GM18520 (cell line): ENCODE measurements at regions not wholly inside any gene's neighbourhood (a gene's known extent, or its start where the extent isn't known, plus 50 kb on each side); places are given as distances from the start of the nearest gene placed in this dataset.
"Not testable (repeated sequence)": the region's sequence is repeated elsewhere in the genome, so short reads cannot be mapped to it uniquely, and the experiment has no call there.

Experiments used
- ATAC-seq: cut with Tn5 transposase; IDR thresholded peaks from one replicate; pipeline ENCODE4 v1.9.1; 2021; ENCODE audit not compliant: unreplicated experiment

DNA sequence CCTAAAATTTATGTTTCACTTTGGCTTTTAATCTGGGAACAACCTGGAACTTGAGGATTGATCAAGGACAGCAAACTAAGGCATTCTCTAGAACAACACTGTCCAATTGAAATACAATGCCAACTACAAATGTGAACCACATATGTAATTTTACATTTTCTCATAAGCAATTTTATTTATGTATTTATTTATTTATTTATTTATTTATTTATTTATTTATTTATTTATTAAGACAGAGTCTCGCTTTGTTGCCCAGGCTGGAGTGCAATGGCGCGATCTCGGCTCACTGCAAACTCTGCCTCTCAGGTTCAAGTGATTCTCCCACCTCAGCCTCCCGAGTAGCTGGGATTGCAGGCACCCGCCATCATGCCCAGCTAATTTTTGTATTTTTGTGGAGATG, 448.7 kb downstream of the BUD13 start:
- not testable (repeated sequence) for ATAC-seq

GRCh38 chr11:116317212-116317611, 455.6 kb downstream of the BUD13 start:
- ATAC-seq = no peak

- no peak for ATAC-seq
Observed at GRCh38 chr11:116314006-116314405, 458.8 kb downstream of the BUD13 start.

DNA sequence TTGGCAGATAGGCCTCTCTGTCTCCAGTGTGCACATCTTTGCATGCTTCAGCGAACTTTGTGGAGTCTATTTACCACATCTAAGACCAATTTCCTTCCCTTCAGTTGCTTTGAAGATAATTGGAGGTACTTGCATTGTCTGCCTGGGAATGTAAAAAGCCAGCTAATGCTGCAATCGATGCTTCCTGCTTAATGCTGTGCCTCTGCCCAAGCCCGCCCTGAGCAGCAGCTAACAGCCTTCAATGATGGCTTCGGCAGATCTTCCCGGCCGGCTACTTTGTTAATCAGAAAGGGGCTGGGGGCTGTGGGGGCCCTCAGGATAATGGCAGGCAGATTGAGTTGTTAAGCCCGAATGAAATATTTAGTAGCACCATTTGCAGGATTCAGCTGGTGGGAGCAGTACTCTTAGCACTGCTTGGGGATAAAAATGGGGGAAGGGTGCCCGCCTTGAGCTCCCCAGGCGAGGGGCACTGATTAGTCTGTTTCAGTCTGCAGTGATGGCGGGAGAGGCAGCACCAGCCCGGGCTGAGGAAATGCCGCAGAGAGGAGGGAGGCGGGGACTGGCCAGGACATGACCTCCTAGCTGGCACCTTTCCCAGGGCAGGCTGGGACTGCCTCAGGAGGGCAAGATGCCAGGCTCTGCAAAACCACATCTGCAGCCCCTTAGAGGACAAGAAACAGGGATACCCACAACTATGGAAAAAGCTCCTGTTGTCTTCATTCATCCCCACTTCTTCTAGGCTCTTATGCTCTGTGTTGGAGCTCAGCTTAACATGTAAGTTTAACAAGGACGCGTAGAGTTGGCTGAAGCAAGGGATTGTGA, 460.0 kb downstream of the BUD13 start:
- ATAC-seq = no peak

- ATAC-seq = no peak
Observed at GRCh38 chr11:116311206-116311605, 461.6 kb downstream of the BUD13 start.

GRCh38 chr11:116310698-116311097, 462.1 kb downstream of the BUD13 start:
- ATAC-seq = no peak

- ATAC-seq = no peak
Observed at GRCh38 chr11:116310226-116310625, 462.6 kb downstream of the BUD13 start.

DNA sequence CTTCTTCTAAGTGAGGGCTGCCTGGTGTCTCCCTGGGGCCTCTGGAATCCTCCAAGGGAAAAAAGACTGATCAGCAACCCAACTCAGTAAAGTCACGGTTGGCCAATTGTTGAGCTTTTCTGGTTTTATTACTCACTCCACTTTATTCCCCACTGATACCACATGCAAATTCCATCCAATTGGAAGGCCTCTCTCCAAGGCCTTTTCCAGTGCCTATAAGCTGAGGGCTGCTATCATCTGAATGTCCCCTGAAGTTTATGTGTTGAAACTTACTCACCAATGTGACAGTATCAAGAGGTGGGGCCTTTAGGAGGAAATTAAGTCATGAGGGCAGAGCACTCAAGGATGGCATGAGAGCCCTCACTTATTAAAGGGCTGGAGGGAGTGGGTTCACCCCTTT, 463.3 kb downstream of the BUD13 start:
- ATAC-seq = no peak

GRCh38 chr11:116302756-116303155, 470.0 kb downstream of the BUD13 start:
- no peak for ATAC-seq

DNA sequence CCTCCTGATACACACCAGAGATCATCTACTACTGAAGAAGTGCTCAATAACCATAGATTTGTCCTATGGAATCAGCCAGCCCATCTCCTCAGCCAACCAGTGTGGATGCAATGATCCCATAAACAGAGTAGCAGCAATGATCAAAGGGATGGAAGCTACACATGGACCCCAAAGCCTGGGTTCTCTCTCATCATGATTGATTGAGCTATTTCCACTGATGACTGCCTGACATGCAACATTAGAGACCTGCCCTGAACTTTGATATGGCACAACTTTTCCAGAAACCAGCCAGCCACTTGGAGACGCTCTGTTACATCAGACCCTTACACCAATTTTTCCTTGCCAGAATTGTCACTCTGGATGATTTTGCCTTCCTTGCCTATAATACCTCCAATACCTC, 471.6 kb downstream of the BUD13 start:
- ATAC-seq = no peak

GRCh38 chr11:116300232-116300631, 472.6 kb downstream of the BUD13 start:
- no peak for ATAC-seq

GRCh38 chr11:116294630-116295029, 478.2 kb downstream of the BUD13 start:
- no peak for ATAC-seq

GRCh38 chr11:116287866-116288265, 484.9 kb downstream of the BUD13 start:
- no peak for ATAC-seq

GRCh38 chr11:116285026-116285425, 487.8 kb downstream of the BUD13 start:
- no peak for ATAC-seq

DNA sequence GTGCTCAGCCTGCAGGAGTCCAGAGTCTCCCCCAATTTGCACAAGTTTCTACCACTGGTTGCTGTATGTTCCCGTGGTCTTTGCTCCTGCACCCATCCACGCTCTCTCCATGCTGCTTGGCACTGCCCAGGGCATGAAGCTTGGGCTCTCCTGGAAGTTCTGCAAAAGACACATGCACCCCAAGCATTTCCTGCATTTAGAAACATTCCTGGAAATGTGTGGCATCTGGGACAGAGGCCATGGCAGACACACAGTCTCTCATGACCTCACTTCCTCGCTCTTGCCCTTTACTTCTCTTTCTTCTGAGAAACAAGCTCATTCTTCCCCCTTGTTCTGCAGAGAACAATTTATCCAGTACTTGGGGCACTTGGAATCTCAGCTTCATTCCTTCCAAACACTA, 489.5 kb downstream of the BUD13 start:
- no peak for ATAC-seq

DNA sequence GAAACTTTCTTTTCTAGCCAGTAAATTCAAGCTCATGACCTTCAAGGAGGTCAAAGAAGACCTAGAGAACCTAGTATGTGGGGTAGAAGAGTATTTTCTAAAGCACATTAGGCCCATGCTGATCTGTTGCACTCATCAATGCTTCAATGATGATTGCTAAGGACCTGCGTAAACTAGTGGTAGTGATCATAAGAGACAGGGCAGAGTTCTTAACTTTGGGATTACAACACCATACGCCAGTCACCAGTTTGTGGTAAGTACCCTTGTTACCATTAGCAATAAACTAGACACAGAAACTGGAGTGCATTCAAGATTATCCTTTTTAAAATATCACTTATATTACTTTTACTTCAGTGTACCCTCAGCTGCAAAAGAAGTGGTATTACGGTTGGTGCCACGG, 490.3 kb downstream of the BUD13 start:
- ATAC-seq = no peak

GRCh38 chr11:116281173-116282160, 491.3 kb downstream of the BUD13 start:
- no peak for ATAC-seq

- ATAC-seq = no peak
Observed at GRCh38 chr11:116279511-116279910, 493.3 kb downstream of the BUD13 start.

- ATAC-seq = no peak
Observed at GRCh38 chr11:116278076-116278475, 494.7 kb downstream of the BUD13 start.

DNA sequence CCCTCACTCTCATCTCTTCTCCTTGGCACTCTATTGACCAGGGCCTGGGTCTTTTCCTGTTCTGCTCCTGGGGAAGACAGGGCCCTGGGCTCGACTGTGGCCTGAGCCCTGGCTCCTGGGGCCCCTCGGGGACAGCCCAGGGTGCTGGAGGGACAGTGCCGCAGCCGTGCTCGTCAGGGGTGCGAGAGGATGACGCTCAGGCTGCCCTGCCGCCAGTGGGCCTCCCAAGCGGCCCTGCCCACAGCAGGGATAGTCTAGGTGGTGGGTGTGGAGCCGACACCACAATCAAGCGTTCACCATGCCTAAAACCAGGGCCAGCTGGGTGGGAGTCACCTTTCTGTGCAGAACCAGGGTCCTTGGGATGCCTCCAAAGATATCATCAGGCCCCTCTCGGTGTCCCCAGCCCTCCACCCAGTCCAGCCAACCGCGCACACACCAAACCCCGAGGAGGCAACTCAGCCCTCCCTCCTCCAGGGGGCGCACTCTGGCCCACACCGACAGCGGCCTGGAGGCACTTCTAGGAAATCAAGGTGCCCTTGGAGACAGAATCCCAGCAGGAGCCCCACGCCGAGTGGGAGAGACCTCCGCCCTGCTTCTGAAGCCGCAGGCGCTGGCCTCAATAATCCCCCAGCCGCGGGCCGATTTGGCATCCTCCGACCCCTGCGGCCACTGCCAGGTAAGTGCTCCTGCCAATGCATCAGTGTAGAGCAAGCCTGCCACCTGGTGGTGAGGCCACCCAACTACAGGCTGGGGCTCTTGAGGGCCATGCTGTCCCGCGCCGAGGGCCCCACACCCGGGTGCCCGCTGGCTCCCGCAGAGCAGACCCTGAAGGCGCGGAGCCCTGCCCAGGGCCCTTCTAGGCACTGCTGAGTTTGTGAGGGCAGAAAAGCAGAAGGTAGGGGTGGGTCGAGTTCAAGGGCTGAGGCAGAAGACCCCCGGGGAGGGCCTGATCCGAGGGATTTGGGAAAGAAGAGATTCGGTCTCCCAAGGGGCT, 496.4 kb downstream of the BUD13 start:
- ATAC-seq = peak; percentile 45

DNA sequence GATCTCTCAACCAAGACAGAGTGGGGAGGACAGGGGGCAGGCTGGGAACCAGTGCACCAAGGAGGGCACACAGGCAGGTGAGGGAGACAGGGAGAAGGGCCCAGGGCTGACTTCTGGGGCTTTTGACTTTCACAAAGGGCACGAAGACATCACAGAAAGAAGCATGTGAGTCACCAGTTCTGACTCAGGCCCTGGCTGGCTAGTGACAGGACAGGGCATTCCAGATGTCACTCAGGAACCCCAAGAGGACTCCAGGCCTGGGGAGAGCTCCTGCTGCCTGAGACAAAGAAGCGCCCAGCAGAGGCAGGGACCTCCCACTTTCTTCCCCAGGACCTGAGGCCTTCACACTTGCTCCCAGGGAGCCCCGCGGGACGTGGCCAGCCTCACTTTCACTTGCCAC, 497.2 kb downstream of the BUD13 start:
- ATAC-seq = no peak
